IMR-90 (cell line): ENCODE measurements at regions not wholly inside any gene's neighbourhood (a gene's known extent, or its start where the extent isn't known, plus 50 kb on each side); places are given as distances from the start of the nearest gene placed in this dataset.

ENCODE experiments used
- ATAC-seq: fragments of 200-7000 bp; cut with Tn5 transposase; 2 replicates; pipeline ENCODE4 v1.9.1; 2020; ENCODE audit warnings: low read depth, mild to moderate bottlenecking, moderate library complexity
- BruUV-seq: library from RNA; stranded (reverse); fragments of 400-500 nt; replicated peaks from 2 replicates; lab custom pipeline; 2021; lab: Mats Ljungman, UMichigan
- CTCF ChIA-PET: fragments of 300-600 bp; formaldehyde crosslinking; extraction: SDS; loops from one replicate; lab custom pipeline; 2021; ENCODE audit warnings: antibody characterized with exemption; lab: Yijun Ruan, JAX
- POLR2A ChIA-PET: fragments of 300-600 bp; sonication (Branson Sonifier 250); formaldehyde crosslinking; loops from one replicate; lab custom pipeline; 2022; ENCODE audit warnings: antibody characterized with exemption; ENCODE audit not compliant: unreplicated experiment; lab: Charles Lee
- DNase-seq: peaks from one replicate; pipeline ENCODE4 v3.0.0; 2013
- H2AFZ ChIP-seq: replicated peaks from 2 replicates; pipeline ENCODE3; 2013; ENCODE audit warnings: low read length, mild to moderate bottlenecking; ENCODE audit not compliant: poor library complexity
- H2AK5ac ChIP-seq: 2 replicates; pipeline ENCODE4 v1.6.1; 2013; ENCODE audit warnings: low read depth, low read length, inconsistent platforms
- H2AK9ac ChIP-seq: replicated peaks from 2 replicates; pipeline ENCODE3; 2013; ENCODE audit warnings: mild to moderate bottlenecking, low read depth, low read length, moderate library complexity; ENCODE audit not compliant: poor library complexity
- H2BK120ac ChIP-seq: 2 replicates; pipeline ENCODE4 v1.6.1; 2013; ENCODE audit warnings: low read depth, low read length, inconsistent platforms
- H2BK15ac ChIP-seq: 3 replicates; pipeline ENCODE4 v1.6.1; 2013; ENCODE audit warnings: low read depth, low read length, inconsistent platforms
- H2BK20ac ChIP-seq: 2 replicates; pipeline ENCODE4 v1.6.1; 2013; ENCODE audit warnings: low read depth, mild to moderate bottlenecking, inconsistent platforms, low read length, moderate library complexity
- H2BK5ac ChIP-seq: 2 replicates; pipeline ENCODE4 v1.6.1; 2013; ENCODE audit warnings: mild to moderate bottlenecking, low read depth, low read length, inconsistent platforms; ENCODE audit not compliant: poor library complexity, severe bottlenecking
- H3K14ac ChIP-seq: replicated peaks from 2 replicates; pipeline ENCODE4 v1.6.1; 2013; ENCODE audit warnings: low read depth, low read length, inconsistent platforms
- H3K18ac ChIP-seq: 2 replicates; pipeline ENCODE4 v1.6.1; 2013; ENCODE audit warnings: low read depth, low read length, control low read depth
- H3K23ac ChIP-seq: 2 replicates; pipeline ENCODE4 v1.6.1; 2013; ENCODE audit warnings: low read depth, low read length, inconsistent platforms
- H3K27ac ChIP-seq: 2 replicates; pipeline ENCODE4 v1.5.1; 2013; ENCODE audit warnings: mild to moderate bottlenecking, control low read depth, low read length; ENCODE audit not compliant: insufficient read depth
- H3K27me3 ChIP-seq: 2 replicates; pipeline ENCODE4 v1.6.1; 2013; ENCODE audit warnings: low read length; ENCODE audit not compliant: control insufficient read depth, insufficient read depth
- H3K36me3 ChIP-seq: 2 replicates; pipeline ENCODE4 v1.6.1; 2013; ENCODE audit warnings: low read length, mixed read lengths; ENCODE audit not compliant: control insufficient read depth, insufficient read depth
- H3K4ac ChIP-seq: 2 replicates; pipeline ENCODE4 v1.6.1; 2013; ENCODE audit warnings: low read depth, low read length, inconsistent platforms
- H3K4me1 ChIP-seq: 2 replicates; pipeline ENCODE4 v1.6.1; 2013; ENCODE audit warnings: low read length, mixed read lengths; ENCODE audit not compliant: control insufficient read depth, insufficient read depth
- H3K4me2 ChIP-seq: 2 replicates; pipeline ENCODE4 v1.6.1; 2013; ENCODE audit warnings: low read depth, mild to moderate bottlenecking, control low read depth, low read length, moderate library complexity
- H3K4me3 ChIP-seq: 2 replicates; pipeline ENCODE4 v1.5.1; 2013; ENCODE audit warnings: low read depth, mild to moderate bottlenecking, control low read depth, low read length, moderate library complexity; ENCODE audit not compliant: insufficient read depth
- H3K56ac ChIP-seq: 2 replicates; pipeline ENCODE4 v1.6.1; 2013; ENCODE audit warnings: low read length, inconsistent platforms; ENCODE audit not compliant: insufficient read depth; ENCODE audit errors: extremely low read depth
- H3K79me1 ChIP-seq, 2 experiments: 2 replicates each; pipeline ENCODE4 v1.6.1; 2013; ENCODE audit warnings: low read length in 2 of 2, inconsistent platforms in 1 of 2, low read depth in 1 of 2
- H3K9ac ChIP-seq: 2 replicates; pipeline ENCODE4 v1.6.1; 2013; ENCODE audit warnings: low read depth, low read length, control low read depth
- H3K9me1 ChIP-seq: 2 replicates; pipeline ENCODE4 v1.6.1; 2013; ENCODE audit warnings: low read length, inconsistent platforms; ENCODE audit not compliant: insufficient read depth
- H3K9me3 ChIP-seq: 2 replicates; pipeline ENCODE4 v1.6.1; 2013; ENCODE audit warnings: low read length; ENCODE audit not compliant: control insufficient read depth, insufficient read depth
- H4K20me1 ChIP-seq: 2 replicates; pipeline ENCODE4 v1.6.1; 2013; ENCODE audit warnings: low read length, inconsistent platforms; ENCODE audit not compliant: insufficient read depth
- H4K5ac ChIP-seq: 2 replicates; pipeline ENCODE4 v1.6.1; 2013; ENCODE audit warnings: mild to moderate bottlenecking, low read depth, low read length, control low read depth
- H4K8ac ChIP-seq, 2 experiments: 2 replicates each; pipeline ENCODE4 v1.6.1; 2013; ENCODE audit warnings: low read depth in 2 of 2, low read length in 2 of 2, control low read depth in 1 of 2, inconsistent platforms in 1 of 2
- H4K91ac ChIP-seq: 2 replicates; pipeline ENCODE4 v1.6.1; 2013; ENCODE audit warnings: low read depth, low read length, inconsistent platforms; ENCODE audit not compliant: insufficient read depth
- CTCF ChIP-seq: conservative IDR thresholded peaks from 2 replicates; pipeline ENCODE4 v1.5.1; 2012; ENCODE audit warnings: mild to moderate bottlenecking, low read depth, low read length, improper control_type of control experiment
- FOS ChIP-seq: fragments of 150-350 bp; IDR thresholded peaks from 2 replicates; pipeline ENCODE4 v1.6.1; 2016; ENCODE audit warnings: low read depth, low read length
- MAZ ChIP-seq: IDR thresholded peaks from 2 replicates; pipeline ENCODE4 v1.6.1; 2012; ENCODE audit warnings: low read depth, mild to moderate bottlenecking, low read length, improper control_type of control experiment, moderate library complexity, borderline replicate concordance
- MXI1 ChIP-seq: IDR thresholded peaks from 2 replicates; pipeline ENCODE4 v1.6.1; 2012; ENCODE audit warnings: low read depth, mild to moderate bottlenecking, low read length, moderate library complexity, borderline replicate concordance
- RAD21 ChIP-seq: IDR thresholded peaks from 2 replicates; pipeline ENCODE4 v1.6.1; 2012; ENCODE audit warnings: low read length, improper control_type of control experiment
- USF2 ChIP-seq: fragments of 150-350 bp; IDR thresholded peaks from 2 replicates; pipeline ENCODE4 v1.6.1; 2017; ENCODE audit warnings: mild to moderate bottlenecking, antibody characterized with exemption, low read length, low read depth
- WGBS, 2 experiments: methylation state at CpG; one replicate each; pipeline versions ENCODE4 v1.1.5 to v1.1.7; 2013; ENCODE audit warnings: missing lambda C conversion rate in 2 of 2; ENCODE audit not compliant: insufficient read length in 1 of 2; ENCODE audit errors: extremely low coverage in 2 of 2; 5-methylcytosine and 5-hydroxymethylcytosine counted together
- dilution Hi-C: fragments of 300-500 bp; cut with HindIII; formaldehyde crosslinking; loops from one replicate; pipeline ENCODE4 v1.14.3; 2018; ENCODE audit warnings: low sequenced_read_pairs; ENCODE audit not compliant: unreplicated experiment
- in situ Hi-C: fragments of 300-500 bp; cut with MboI; formaldehyde crosslinking; loops from 3 replicates; pipeline ENCODE4 v1.14.3; 2019; ENCODE audit warnings: low sequenced_read_pairs, inconsistent platforms, mixed read lengths
- intact Hi-C: fragments of 100-400 bp; cut with micrococcal nuclease; formaldehyde crosslinking; loops from 2 replicates; pipeline ENCODE4 v1.10.0; 2022

GRCh38 chr18:51621113-51621863 is 423.8 kb upstream of the MEX3C start:
- no peaks in the 10 kb centered on the region for H3K79me1 ChIP-seq
- no peak overlapping the region for H3K14ac ChIP-seq
- in situ Hi-C loops (no loop called here), intact Hi-C loops (no loop called here), dilution Hi-C loops (no loop called here)
- H3K9me1 ChIP-seq: no peaks in the 10 kb centered on the region
- ChIA-PET CTCF (no interaction called here), POLR2A (no interaction called here)
- no peak overlapping the region for H4K8ac ChIP-seq
- no peaks in the 10 kb centered on the region for H3K36me3 ChIP-seq
- H4K91ac ChIP-seq: no peak overlapping the region
- no peak overlapping the region for H2BK5ac ChIP-seq
- no peaks in the 10 kb centered on the region for H4K20me1 ChIP-seq
- H2AFZ ChIP-seq: no peak overlapping the region
- ATAC-seq (no peak), DNase-seq (no peak)
- no peak overlapping the region for H3K4me3 ChIP-seq
- no peak overlapping the region for H2BK15ac ChIP-seq
- peaks cover 23% of the 10 kb centered on the region for H3K9me3 ChIP-seq
- H3K56ac ChIP-seq: no peak overlapping the region
- no peaks in the 10 kb centered on the region for H3K4me1 ChIP-seq
- BruUV-seq: no TSS peak
- H2BK120ac ChIP-seq: no peak overlapping the region
- no peak overlapping the region for H3K18ac ChIP-seq
- H4K5ac ChIP-seq: no peak overlapping the region
- no peak overlapping the region for H2AK5ac ChIP-seq
- no peak overlapping the region for H3K23ac ChIP-seq
- H3K9ac ChIP-seq: no peak overlapping the region
- no peak overlapping the region for H3K27ac ChIP-seq
- H2AK9ac ChIP-seq: no peak overlapping the region
- 47% methylated on average over 3 of the region's 14 CpGs; no CpG with 5 or more reads in 1 of the 2 experiments for WGBS, 2 experiments
- no peak overlapping the region for H3K4me2 ChIP-seq
- TF ChIP-seq CTCF (peak; percentile 45), MXI1 (no peak), MAZ (no peak), RAD21 (peak; percentile 50), USF2 (no peak), FOS (no peak)
- H2BK20ac ChIP-seq: no peak overlapping the region
- no peaks in the 10 kb centered on the region for H3K27me3 ChIP-seq
- no peak overlapping the region for H3K4ac ChIP-seq
